ENCODE measurements at regions not wholly inside any gene's neighbourhood (a gene's known extent, or its start where the extent isn't known, plus 50 kb on each side); places are given as distances from the start of the nearest gene placed in this dataset.

- intact Hi-C loops (cut with DNase I), result no loop called here
- Histone ChIP-seq H3K4me1 (no peaks in the 10 kb centered on the region), H3K4me3 (no peak overlapping the region), H3K27ac (no peak overlapping the region), H3K9me3 (peaks cover 0 to 6% (median 0%) of the 10 kb centered on the region in 12 donors), H3K36me3 (no peaks in the 10 kb centered on the region), H3K27me3 (no peaks in the 10 kb centered on the region)
- TF ChIP-seq CTCF (IDR thresholded peaks at IDR 0.05) (no peak), POLR2A (IDR thresholded peaks at IDR 0.05) (no peak)
- no peak for DNase-seq
- no peak for ATAC-seq
These were observed 282.7 kb downstream of the MBD2 start for GRCh38 chr18:53941601-53942338.

- ATAC-seq, result no peak
- intact Hi-C loops (cut with DNase I), result no loop called here
- Histone ChIP-seq H3K27ac (no peak overlapping the region), H3K4me1 (no peaks in the 10 kb centered on the region), H3K27me3 (no peaks in the 10 kb centered on the region), H3K9me3 (no peaks in the 10 kb centered on the region), H3K4me3 (no peak overlapping the region), H3K36me3 (no peaks in the 10 kb centered on the region)
- WGBS, 4 donors, result 50 to 77% (median 74%) methylated on average over 3 of the region's 3 CpGs
- TF ChIP-seq POLR2A (IDR thresholded peaks at IDR 0.05) (no peak), CTCF (IDR thresholded peaks at IDR 0.05) (no peak)
- DNase-seq, result no peak
These were observed 287.4 kb downstream of the MBD2 start for GRCh38 chr18:53937037-53937436.

- intact Hi-C loops (cut with DNase I), result no loop called here
- TF ChIP-seq POLR2A (IDR thresholded peaks at IDR 0.05) (no peak), CTCF (IDR thresholded peaks at IDR 0.05) (no peak)
- no peaks in the 10 kb centered on the region for H3K4me1 ChIP-seq
- H3K4me3 ChIP-seq, result no peak overlapping the region
- DNase-seq, result no peak
- no peak for ATAC-seq
- WGBS, 4 donors, result 30 to 73% (median 59%) methylated on average over 2 of the region's 2 CpGs
- H3K27me3 ChIP-seq, result no peaks in the 10 kb centered on the region
- no peak overlapping the region for H3K27ac ChIP-seq
- no peaks in the 10 kb centered on the region for H3K9me3 ChIP-seq
- H3K36me3 ChIP-seq, result no peaks in the 10 kb centered on the region
These were observed 288.7 kb downstream of the MBD2 start for GRCh38 chr18:53935803-53936202.

GRCh38 chr18:53935399-53935798, 289.1 kb downstream of the MBD2 start:
- intact Hi-C loops (cut with DNase I), result no loop called here
- 56 to 97% (median 83%) methylated on average over 2 of the region's 2 CpGs for WGBS, 4 donors
- no peaks in the 10 kb centered on the region for H3K4me1 ChIP-seq
- no peaks in the 10 kb centered on the region for H3K9me3 ChIP-seq
- no peaks in the 10 kb centered on the region for H3K27me3 ChIP-seq
- H3K27ac ChIP-seq, result no peak overlapping the region
- H3K36me3 ChIP-seq, result no peaks in the 10 kb centered on the region
- no peak for TF ChIP-seq POLR2A (IDR thresholded peaks at IDR 0.05)
- no peak for TF ChIP-seq CTCF (IDR thresholded peaks at IDR 0.05)
- H3K4me3 ChIP-seq, result no peak overlapping the region
- DNase-seq, result no peak
- ATAC-seq, result no peak
